IPS-NIHi11 (cell line): ENCODE measurements at regions not wholly inside any gene's neighbourhood (a gene's known extent, or its start where the extent isn't known, plus 50 kb on each side); places are given as distances from the start of the nearest gene placed in this dataset.

Experiments used
- DNase-seq: peaks from one replicate; pipeline ENCODE4 v3.0.0; 2012; ENCODE audit warnings: mixed read lengths, low spot score

- DNase-seq: no peak
Measured at GRCh38 chr11:98559961-98560360, 460.8 kb upstream of the CNTN5 start.

DNA sequence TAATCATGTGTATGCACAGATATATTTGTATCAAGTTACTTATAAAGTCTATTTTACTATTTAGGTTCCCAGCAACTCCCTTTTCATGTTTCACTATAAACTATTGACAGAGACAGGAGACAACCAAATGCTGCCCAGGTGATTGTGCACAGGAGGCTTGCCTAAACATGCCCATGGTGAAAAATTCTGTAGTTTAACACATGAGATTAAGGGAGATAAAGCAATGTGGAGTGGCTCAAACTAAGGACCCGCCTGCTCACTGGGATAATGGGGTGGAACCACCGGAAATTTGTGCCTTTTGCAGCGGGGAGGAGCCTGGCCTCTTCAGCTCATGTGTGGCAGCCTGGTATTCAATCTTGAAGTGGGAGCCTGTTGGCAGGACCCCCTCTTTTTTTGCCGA, 459.5 kb upstream of the CNTN5 start:
- no peak for DNase-seq

- DNase-seq: no peak
Measured at GRCh38 chr11:98561877-98562395, 458.8 kb upstream of the CNTN5 start.

DNA sequence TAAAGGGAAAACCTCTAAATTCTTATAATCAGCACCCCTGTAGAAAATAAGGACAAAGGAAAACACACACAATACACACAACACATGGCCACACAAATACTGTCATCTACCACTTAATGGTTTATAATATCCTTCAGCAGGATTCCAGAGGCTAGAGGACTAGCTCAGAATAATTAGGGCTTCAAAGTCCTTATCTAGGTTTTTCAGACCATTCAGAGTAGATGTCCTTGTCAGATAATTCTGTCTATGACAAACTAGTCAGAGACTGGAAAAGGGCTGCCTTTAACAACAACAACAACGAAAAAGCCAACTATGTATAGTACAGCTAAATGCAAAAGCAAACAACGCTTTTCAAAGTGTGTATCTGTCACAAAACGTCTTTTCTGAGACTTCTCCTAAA, 456.5 kb upstream of the CNTN5 start:
- DNase-seq: no peak

DNA sequence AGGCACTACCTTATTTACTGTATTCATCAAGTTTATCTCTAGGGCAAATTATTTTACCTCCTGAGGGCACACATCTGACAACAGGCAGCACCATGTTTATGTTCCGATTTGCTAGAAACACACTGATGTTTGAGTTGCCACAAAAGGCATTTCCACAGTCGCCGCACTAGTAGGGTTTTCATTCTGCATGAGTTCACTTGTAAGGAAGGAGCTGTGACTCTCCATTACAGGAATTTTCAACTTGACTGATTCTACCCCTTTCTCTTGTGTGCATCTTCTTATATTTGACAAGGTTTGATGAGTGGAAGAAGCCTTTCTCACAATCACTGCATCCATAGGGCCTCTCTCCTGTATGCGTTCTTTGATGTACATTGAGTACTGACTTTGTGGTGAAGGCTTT, 455.9 kb upstream of the CNTN5 start:
- DNase-seq: no peak

GRCh38 chr11:98565311-98565710, 455.4 kb upstream of the CNTN5 start:
- DNase-seq: no peak

GRCh38 chr11:98566978-98567377, 453.8 kb upstream of the CNTN5 start:
- no peak for DNase-seq

- DNase-seq: no peak
Measured at GRCh38 chr11:98568013-98568412, 452.7 kb upstream of the CNTN5 start.

DNA sequence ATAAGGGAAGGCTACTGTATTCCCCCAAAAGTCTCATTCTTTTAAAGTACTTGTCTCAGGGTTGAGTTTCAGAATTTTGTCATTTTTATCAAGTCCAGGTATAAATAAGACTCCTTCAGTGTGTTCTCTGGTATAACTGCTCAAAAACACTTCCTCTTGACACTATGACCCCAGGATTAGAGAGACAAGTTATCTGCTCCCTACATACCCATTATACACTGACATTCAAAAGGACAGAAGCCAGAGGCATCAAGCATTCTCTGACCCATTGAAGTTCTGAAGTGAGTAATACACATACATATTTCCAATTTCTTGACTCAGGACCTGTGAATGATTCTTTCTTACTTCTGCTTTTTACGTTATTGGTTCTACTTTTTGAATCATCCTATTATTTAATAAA, 447.8 kb upstream of the CNTN5 start:
- no peak for DNase-seq

DNA sequence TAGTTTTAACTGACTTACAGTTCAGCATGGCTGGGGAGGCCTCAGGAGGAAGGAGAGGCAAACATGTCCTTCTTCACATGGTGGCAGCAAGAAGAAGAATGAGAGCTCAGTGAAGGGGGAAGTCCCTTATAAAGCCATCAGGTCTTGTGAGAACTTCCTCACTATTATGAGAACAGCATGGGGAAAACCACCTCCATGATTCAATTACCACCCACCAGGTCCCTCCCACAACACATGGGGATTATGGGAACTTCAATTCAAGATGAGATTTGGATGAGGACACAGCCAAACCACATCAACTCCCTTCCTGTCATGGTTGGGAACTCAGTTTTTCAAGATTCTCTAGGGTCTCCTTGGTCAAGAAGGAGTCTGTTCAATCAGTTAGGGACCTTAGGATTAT, 432.9 kb upstream of the CNTN5 start:
- DNase-seq: no peak

DNA sequence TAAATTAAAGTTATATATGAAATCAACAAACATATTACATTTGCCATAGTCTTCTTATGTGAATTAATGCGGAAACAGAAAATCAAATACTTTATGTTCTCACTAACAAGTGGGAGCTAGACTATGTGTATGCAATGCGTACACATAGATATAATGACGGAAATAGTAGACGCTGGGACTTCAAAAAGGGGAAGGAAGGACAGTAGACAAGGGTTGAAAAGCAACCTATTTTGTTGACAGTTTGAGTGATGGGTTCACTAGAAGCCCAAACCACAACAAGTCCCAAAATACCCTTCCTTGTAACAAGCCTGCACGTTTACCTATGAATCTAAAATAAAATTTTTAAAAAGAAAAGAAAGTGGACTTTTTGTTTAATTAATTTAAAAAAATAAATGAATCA, 430.8 kb upstream of the CNTN5 start:
- no peak for DNase-seq

GRCh38 chr11:98600103-98600502, 420.6 kb upstream of the CNTN5 start:
- DNase-seq: no peak

GRCh38 chr11:98600786-98601773, 419.7 kb upstream of the CNTN5 start:
- no peak for DNase-seq

GRCh38 chr11:98616098-98616655, 404.6 kb upstream of the CNTN5 start:
- DNase-seq: no peak

GRCh38 chr11:98621767-98622166, 399.0 kb upstream of the CNTN5 start:
- DNase-seq: no peak

DNA sequence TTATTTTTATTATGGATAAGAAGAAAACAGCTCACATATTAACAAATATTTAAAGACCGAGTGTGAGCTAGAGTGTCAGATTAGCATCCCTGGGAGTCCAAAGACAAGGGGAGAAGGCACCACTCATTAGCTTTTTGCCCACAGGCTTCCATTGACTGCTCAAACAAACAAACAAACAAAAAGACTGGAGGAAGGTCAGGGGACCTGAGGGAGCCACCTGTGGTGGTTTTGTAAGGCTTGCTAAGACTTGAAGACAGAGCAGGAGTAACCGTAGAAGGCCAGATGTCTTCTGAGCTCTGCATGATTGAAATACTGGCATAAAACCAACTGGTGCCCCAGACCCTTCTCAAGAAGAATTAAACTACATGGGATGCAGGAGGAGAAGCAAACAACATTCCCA, 395.2 kb upstream of the CNTN5 start:
- no peak for DNase-seq

DNA sequence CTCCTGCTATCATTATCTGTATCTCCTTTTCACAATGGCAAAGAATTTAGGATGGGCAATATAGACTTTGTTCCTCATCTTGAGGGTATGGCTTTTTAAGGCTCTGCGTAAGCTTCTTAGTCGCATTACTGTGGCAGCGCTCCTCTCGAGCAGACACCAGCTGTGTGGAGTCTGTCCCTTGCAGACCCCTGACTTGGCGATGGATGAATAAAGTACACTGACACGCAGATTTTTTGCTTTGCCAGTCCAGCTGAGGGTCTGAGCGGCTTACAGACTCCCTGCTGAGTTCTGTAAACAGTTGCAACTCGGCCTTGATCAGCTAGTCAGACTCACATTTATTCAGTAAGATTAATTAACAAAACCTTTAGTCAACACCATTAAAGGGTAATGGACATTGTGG, 390.0 kb upstream of the CNTN5 start:
- DNase-seq: no peak

DNA sequence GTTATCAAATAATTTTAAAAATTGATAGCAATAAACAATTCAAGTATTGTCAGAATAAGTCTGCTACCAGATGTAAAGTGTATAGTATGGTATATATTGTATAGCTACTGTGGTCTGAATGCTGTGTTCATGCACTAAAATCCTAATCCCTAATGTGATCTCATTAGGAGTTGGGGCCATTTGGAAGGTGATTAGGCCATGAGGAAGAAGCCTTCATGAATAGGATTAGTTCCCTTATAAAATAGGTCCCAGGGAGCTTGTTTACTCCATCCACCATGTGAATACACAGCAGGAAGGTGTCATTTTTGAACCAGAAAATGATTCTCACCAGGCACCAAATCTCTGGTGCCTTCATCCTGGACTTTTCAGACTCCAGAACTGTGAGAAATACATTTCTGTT, 363.0 kb upstream of the CNTN5 start:
- no peak for DNase-seq

- DNase-seq: no peak
Measured at GRCh38 chr11:98659431-98659830, 361.3 kb upstream of the CNTN5 start.

- no peak for DNase-seq
Measured at GRCh38 chr11:98674390-98674789, 346.4 kb upstream of the CNTN5 start.

DNA sequence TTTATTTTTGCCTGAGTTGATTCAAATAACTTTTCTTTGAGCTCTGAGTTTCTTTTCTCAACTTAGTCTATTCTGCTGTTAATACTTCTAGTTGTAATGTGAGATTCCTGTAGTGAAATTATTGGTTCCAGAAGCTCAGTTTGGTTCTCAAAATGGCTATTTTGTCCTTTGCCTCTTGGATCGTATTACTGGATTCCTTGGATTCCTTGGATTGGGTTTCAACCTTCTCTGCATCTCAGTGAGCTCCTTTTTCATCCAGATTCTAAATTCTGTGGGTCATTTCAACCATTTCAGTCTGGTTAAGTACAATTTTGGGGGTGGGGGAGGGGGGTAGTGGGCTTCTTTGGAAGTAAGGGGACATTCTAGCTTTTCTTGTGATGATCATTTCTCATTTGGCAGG, 341.1 kb upstream of the CNTN5 start:
- no peak for DNase-seq

- no peak for DNase-seq
Measured at GRCh38 chr11:98701541-98701940, 319.2 kb upstream of the CNTN5 start.

- DNase-seq: no peak
Measured at GRCh38 chr11:98703779-98704556, 316.8 kb upstream of the CNTN5 start.
